GM03348 (cell line): ENCODE measurements at regions not wholly inside any gene's neighbourhood (a gene's known extent, or its start where the extent isn't known, plus 50 kb on each side); places are given as distances from the start of the nearest gene placed in this dataset.

Source experiments
- DNase-seq: peaks from one replicate; pipeline ENCODE4 v3.0.0; 2012; ENCODE audit warnings: low spot score

- DNase-seq = no peak
Measured at GRCh38 chr9:78724896-78725295, 428.0 kb downstream of the PSAT1 start.

- DNase-seq = no peak
Measured at GRCh38 chr9:78725503-78725902, 428.6 kb downstream of the PSAT1 start.

GRCh38 chr9:78745331-78745730 lies 448.4 kb downstream of the PSAT1 start:
- DNase-seq = no peak

- no peak for DNase-seq
Measured at GRCh38 chr9:78746010-78746409, 449.1 kb downstream of the PSAT1 start.

- DNase-seq = no peak
Measured at GRCh38 chr9:78753039-78753438, 456.1 kb downstream of the PSAT1 start.

- no peak for DNase-seq
Measured at GRCh38 chr9:78756813-78757510, 460.0 kb downstream of the PSAT1 start.

GRCh38 chr9:78763424-78763823 lies 466.5 kb downstream of the PSAT1 start:
- no peak for DNase-seq

GRCh38 chr9:78765861-78766260 lies 468.9 kb downstream of the PSAT1 start:
- no peak for DNase-seq

- no peak for DNase-seq
Measured at GRCh38 chr9:78767490-78767889, 470.6 kb downstream of the PSAT1 start.

- DNase-seq = peak; percentile 6
Measured at GRCh38 chr9:78769690-78770089, 472.8 kb downstream of the PSAT1 start.

GRCh38 chr9:78775211-78775610 lies 478.3 kb downstream of the PSAT1 start:
- no peak for DNase-seq

GRCh38 chr9:78775696-78776295 lies 478.9 kb downstream of the PSAT1 start:
- DNase-seq = no peak

- DNase-seq = no peak
Measured at GRCh38 chr9:78777747-78778146, 480.8 kb downstream of the PSAT1 start.

- DNase-seq = no peak
Measured at GRCh38 chr9:78778318-78778717, 481.4 kb downstream of the PSAT1 start.

GRCh38 chr9:78778861-78779374 lies 482.0 kb downstream of the PSAT1 start:
- DNase-seq = no peak

- peak; percentile 9 for DNase-seq
Measured at GRCh38 chr9:78781681-78782080, 484.8 kb downstream of the PSAT1 start.

- DNase-seq = no peak
Measured at GRCh38 chr9:78782234-78782633, 485.3 kb downstream of the PSAT1 start.

GRCh38 chr9:78782858-78783257 lies 485.9 kb downstream of the PSAT1 start:
- DNase-seq = no peak

- no peak for DNase-seq
Measured at GRCh38 chr9:78783743-78784142, 486.8 kb downstream of the PSAT1 start.

GRCh38 chr9:78786794-78787193 lies 489.9 kb downstream of the PSAT1 start:
- peak; percentile 42 for DNase-seq

- peak; percentile 18 for DNase-seq
Measured at GRCh38 chr9:78788101-78788500, 491.2 kb downstream of the PSAT1 start.

GRCh38 chr9:78791779-78792178 lies 494.9 kb downstream of the PSAT1 start:
- DNase-seq = no peak

- no peak for DNase-seq
Measured at GRCh38 chr9:78792745-78793144, 495.8 kb downstream of the PSAT1 start.

GRCh38 chr9:78805771-78806170 lies 508.8 kb downstream of the PSAT1 start:
- no peak for DNase-seq
